GM19463 (cell line): ENCODE measurements at regions not wholly inside any gene's neighbourhood (a gene's known extent, or its start where the extent isn't known, plus 50 kb on each side); places are given as distances from the start of the nearest gene placed in this dataset.
"Not testable (repeated sequence)": the region's sequence is repeated elsewhere in the genome, so short reads cannot be mapped to it uniquely, and the experiment has no call there.

Experiments used
- ATAC-seq: cut with Tn5 transposase; IDR thresholded peaks from one replicate; pipeline ENCODE4 v1.9.1; 2021; ENCODE audit warnings: mild to moderate bottlenecking, moderate library complexity; ENCODE audit not compliant: unreplicated experiment

DNA sequence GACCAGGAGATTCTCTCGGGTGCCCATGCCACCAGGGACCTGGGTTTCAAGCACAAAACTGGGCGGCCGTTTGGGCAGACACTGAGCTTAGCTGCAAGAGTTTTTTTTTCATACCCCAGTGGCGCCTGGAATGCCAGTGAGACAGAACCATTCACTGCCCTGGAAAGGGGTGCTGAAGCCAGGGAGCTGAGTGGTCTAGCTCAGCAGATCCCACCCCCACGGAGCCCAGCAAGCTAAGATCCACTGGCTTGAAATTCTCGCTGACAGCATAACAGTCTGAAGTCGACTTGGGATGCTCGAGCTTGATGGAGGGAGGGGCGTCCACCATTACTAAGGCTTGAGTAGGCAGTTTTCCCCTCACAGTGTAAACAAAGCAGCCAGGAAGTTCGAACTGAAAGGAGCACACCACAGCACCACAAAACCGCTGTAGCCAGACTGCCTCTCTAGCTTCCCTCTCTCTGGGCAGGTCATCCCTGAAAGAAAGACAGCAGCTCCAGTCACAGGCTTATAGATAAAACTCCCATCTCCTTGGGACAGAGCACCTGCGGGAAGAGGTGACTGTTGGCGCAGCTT is 157.7 kb downstream of the GIPC2 start:
- ATAC-seq, result not testable (repeated sequence)

DNA sequence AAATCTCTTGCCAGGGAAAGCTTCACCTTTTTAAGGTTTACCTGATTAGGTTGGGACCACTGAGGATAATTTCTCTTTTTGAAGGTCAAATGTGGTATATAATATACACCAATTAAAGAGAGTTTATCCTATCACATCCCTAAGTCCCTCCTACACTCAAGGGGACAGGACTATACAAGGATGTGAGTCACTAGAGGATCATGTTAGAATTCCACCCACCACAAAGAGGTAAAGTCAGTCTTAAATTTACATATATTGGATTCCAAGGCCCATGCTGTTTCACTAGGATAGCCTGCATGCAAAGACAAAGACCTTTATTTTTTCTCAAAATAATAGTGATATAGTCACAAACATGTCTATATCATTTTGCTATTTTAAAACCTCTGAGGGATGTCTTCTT is 164.4 kb downstream of the GIPC2 start:
- ATAC-seq, result no peak

DNA sequence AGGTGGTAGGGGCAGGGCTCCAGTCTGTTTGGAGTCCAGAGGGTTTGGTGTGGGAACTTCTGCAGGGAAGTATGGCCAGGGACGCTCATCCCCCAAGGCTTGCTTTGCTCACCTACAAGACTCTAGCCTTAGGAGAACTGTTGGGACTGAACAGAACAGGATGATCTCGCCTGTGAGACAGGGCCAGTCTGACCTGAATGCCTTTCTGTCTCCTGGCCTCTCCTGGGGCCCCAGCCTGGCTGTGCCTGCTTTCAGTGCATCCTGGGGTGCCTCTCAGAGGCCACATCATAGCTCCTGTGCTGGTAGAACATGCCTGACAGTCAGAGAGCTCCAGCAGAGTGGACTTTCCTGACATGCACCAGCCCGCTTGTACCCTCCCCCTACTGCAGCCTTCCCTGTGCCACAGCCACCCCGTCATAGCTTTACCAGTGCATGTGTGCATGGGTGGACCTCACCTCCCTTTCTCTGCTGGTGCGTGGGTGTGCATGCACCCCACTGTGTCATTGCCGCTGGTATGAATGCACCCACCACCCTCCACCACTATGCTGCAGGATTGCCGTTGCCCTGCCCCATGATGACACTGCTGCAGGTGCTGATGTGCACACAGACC is 165.8 kb downstream of the GIPC2 start:
- ATAC-seq, result no peak

DNA sequence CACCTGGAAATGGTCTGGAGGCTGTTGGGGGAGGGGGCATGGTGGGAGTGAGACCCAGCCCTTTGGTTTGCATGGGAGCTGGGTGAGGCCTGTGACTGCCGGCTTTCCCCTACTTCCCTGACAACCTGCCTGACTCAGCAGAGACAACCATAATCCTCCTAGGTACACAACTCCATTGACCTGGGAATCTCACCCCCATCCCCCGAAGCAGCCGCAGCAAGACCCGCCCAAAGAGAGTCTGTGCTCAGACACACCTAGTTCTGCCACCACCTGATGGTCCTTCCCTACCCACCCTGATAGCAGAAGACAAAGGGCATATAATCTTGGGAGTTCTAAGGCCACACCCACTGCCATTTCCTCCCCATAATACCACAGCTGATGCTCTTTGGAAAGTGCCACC is 168.6 kb downstream of the GIPC2 start:
- ATAC-seq, result no peak

DNA sequence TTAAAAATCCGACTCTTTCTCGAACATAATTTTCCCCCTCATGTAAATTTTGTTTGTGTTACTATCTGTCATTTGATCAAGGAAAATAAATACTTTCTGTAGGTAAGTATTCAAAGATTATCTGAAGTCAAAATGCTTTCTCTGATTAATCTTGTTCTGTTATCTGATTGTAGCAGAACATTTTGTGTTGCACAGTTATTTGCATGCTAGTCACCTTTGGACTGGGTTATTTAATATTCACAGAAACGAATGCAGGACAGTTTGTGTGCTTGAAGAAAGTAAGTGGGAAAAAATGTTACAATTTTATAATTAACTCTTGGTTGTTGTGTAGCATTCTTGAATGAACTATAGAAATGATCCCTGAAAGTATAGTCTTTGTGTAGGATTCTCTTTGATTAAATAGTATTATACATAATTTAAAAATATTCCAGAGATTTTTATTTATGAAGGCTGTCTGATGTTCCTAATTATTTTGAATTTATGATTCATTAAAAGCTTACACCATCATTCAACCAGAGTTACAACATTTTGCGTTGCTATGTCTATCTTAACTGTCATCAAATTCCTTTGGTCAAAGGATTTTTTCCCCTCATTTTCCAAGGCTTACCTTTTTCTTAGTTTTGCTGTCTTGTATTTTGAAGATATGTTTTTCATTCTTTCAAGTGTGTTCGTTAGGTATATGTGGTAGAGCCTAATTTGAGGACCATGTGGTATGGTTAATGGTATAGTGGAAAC is 176.6 kb downstream of the GIPC2 start:
- no peak for ATAC-seq

- ATAC-seq, result no peak
Measured at GRCh38 chr1:78222960-78223358, 177.2 kb downstream of the GIPC2 start.

GRCh38 chr1:78223417-78224215 is 177.8 kb downstream of the GIPC2 start:
- ATAC-seq, result no peak

GRCh38 chr1:78224246-78224785 is 178.6 kb downstream of the GIPC2 start:
- no peak for ATAC-seq

DNA sequence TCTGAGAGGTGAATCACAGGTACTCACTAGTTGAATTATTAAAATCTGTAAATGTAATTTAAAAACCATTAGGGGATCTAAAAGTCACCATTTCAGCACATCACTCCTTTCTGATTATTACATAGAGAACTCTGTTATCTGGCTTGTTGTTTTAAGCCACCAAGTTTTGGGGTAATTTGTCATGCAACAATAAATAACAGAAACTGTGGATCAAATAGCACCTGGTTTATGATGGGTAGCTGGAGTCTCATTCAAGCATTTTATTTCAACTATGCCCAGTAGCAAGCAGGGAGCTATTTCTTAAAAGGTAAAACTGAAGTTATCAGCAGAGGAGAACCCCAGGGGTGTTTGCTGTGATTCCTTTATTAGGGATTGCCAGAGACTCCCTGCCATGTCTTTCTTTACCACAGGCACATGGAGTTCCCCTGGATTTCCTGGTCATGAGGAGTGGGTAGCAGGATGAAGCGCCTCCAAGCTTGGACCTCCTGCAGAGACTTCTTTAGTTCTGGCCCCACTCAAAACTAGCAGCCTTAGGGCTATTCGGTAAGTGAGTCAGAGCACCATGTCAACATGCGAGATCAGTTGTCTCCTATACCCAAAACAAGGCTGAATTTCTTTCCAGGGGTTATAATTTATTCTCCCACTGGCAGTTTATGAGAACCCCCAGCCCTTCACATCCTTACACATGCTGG is 179.2 kb downstream of the GIPC2 start:
- ATAC-seq, result no peak

DNA sequence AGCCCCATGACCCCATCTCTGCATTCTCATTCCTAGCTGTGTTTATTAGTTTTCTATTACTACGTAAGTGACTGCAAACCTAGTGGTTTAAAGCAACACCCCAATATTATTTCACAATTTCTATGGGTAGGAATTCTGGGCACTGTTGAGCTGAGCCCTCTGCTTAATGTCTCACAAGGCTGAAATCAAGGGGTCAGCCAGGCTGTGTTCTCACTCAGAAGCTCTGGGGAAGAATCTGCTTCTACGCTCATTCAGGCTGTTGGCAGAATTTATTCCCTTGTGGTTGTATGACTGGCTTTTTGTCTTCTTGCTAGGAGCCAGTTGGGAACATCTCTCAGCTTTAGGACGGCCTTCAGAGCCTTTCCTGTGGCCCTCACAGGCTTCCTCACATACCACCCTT is 181.0 kb downstream of the GIPC2 start:
- no peak for ATAC-seq

- no peak for ATAC-seq
Measured at GRCh38 chr1:78227705-78228635, 182.2 kb downstream of the GIPC2 start.

DNA sequence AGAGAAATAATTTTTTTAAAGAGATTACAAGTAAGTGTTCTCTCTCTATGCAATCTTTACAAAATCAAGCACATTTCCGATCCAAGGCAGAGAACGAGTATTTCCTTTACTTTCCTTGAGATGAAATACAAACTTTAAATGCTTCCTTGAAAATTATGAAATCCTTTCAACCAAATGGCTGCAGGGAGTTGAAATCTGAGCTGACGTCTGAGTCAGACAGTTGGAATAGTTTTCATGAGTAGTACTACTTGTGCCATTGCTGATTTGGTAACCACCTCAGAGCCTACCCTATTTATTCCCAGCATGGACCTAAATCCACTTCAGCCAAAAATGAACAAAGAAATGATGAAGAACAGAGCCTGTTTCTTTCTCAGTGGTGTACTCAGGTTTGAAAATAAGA is 183.6 kb downstream of the GIPC2 start:
- ATAC-seq, result no peak

DNA sequence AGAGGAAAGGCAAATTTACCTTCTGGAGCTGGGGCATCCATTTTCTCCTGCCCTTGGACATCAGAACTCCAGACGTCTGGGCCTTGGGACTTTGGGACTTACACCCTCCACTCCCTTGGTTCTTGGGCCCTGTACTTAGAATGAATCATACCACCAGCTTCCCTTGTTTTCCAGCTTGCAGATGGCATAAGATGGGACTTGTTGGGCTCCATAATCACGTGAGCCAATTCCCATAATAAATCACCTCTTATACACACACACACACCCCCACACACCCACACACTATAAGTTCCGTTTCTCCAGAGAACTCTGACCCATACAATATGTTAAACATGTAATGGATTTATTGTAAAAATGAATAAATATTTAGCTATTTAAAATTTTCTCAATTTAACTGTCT is 185.7 kb downstream of the GIPC2 start:
- no peak for ATAC-seq

- no peak for ATAC-seq
Measured at GRCh38 chr1:78231894-78232293, 186.1 kb downstream of the GIPC2 start.

DNA sequence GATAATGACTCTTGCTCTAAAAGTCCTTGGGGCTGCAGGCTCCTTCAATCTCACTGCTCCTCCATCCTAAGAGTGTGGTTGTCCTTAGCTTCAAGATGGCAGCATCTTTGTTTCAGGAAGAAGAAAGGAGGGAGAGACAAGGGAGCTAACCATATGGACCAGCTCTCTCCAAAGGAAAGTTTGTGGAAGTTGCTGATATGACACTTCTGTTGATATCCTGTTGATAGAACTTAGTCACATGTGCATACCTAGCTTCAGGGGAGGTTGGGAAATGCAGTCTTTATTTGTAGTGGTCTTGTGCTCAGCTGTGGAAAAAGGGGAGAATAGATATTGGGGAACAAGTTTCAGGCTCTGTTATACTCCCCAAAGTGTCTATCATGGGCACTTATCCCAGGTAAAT is 186.9 kb downstream of the GIPC2 start:
- ATAC-seq, result no peak

- ATAC-seq, result no peak
Measured at GRCh38 chr1:78234496-78234895, 188.7 kb downstream of the GIPC2 start.

DNA sequence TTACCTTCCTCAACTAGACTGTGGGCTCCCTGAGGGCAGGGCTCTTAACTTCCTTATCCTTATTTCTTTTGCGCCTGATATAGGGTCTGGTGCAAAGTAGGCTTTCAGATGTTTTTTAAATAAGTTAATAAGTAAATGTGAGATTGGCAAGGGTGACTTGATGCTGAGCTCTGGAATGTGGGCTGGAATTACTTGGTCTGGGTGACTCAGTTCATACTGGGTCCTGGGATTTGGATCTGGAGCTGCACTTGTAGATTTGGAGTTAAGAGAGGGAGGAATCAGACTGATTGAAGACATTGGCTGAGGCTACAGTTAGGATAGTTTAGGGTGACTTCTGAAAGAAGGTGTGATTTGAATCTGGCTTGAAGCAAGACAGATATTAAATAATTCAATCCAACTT is 190.9 kb downstream of the GIPC2 start:
- ATAC-seq, result no peak

DNA sequence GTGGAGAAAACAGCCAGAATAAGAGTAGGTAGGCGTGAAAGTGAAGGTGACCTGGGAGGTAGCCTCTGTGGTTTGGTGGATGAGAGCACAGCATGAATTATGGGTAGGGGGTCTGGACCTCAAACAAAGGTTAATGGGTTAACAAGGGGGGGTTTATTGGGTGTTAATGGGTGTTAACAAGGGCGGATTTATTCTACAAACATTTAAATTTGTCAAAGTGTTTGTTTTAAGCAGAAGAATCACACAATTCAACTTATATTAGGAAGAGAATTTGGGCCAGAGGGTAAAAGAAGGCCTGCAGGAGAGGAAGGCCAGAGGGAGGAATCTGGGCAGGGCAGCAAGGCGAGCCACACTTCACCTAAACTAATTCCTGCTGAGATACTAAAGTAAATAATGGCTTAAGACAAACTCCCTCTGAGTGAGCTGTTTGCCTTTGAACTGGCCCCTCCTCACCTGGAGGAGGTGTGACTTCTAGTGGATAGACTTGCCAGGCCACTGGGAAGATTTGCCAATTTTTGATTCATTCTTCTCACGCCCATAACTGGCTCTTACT is 191.7 kb downstream of the GIPC2 start:
- no peak for ATAC-seq

DNA sequence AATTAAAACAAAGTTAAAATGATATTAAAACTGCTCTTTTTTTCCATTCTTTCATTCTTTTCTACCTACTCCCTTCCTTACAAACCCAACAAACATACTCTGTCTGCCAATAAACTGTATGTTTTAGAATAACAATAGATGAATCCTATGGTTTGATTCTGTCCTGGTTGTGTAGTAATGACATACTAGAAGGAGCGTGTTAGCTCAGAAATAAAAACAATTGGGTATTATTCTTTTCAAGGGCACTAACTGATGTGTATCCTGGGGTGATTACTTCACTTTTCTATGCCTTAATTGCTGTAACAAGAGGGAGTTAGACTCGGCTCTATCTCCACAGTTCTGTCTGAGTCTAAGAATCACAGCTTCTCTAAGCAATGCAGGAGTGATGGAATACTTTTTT is 194.4 kb downstream of the GIPC2 start:
- ATAC-seq, result no peak
